GM19238 (cell line): ENCODE measurements at regions not wholly inside any gene's neighbourhood (a gene's known extent, or its start where the extent isn't known, plus 50 kb on each side); places are given as distances from the start of the nearest gene placed in this dataset.

Experiments
- DNase-seq: peaks from one replicate; pipeline ENCODE4 v3.0.0; 2011; ENCODE audit warnings: low spot score; ENCODE audit not compliant: insufficient read length

GRCh38 chr16:47971225-47971624 lies 184.6 kb downstream of the ABCC12 start:
- DNase-seq: no peak

GRCh38 chr16:47970291-47970931 lies 185.4 kb downstream of the ABCC12 start:
- DNase-seq: no peak

GRCh38 chr16:47967374-47967773 lies 188.4 kb downstream of the ABCC12 start:
- DNase-seq: no peak

- no peak for DNase-seq
Observed at GRCh38 chr16:47966325-47966724, 189.5 kb downstream of the ABCC12 start.

GRCh38 chr16:47965439-47965838 lies 190.4 kb downstream of the ABCC12 start:
- no peak for DNase-seq

GRCh38 chr16:47958726-47959125 lies 197.1 kb downstream of the ABCC12 start:
- DNase-seq: no peak

- DNase-seq: no peak
Observed at GRCh38 chr16:47956916-47957315, 198.9 kb downstream of the ABCC12 start.

GRCh38 chr16:47949714-47950113 lies 206.1 kb downstream of the ABCC12 start:
- no peak for DNase-seq

GRCh38 chr16:47949276-47949675 lies 206.5 kb downstream of the ABCC12 start:
- DNase-seq: no peak

- no peak for DNase-seq
Observed at GRCh38 chr16:47947723-47948122, 208.1 kb downstream of the ABCC12 start.

- no peak for DNase-seq
Observed at GRCh38 chr16:47946092-47946491, 209.7 kb downstream of the ABCC12 start.

GRCh38 chr16:47944589-47944988 lies 211.2 kb downstream of the ABCC12 start:
- no peak for DNase-seq

- DNase-seq: no peak
Observed at GRCh38 chr16:47943235-47943634, 212.6 kb downstream of the ABCC12 start.

- no peak for DNase-seq
Observed at GRCh38 chr16:47940466-47940865, 215.3 kb downstream of the ABCC12 start.

- no peak for DNase-seq
Observed at GRCh38 chr16:47939680-47940079, 216.1 kb downstream of the ABCC12 start.

GRCh38 chr16:47938272-47938671 lies 217.5 kb downstream of the ABCC12 start:
- DNase-seq: no peak

GRCh38 chr16:47928008-47928407 lies 227.8 kb downstream of the ABCC12 start:
- DNase-seq: no peak

- DNase-seq: no peak
Observed at GRCh38 chr16:47927330-47927729, 228.5 kb downstream of the ABCC12 start.

GRCh38 chr16:47925811-47926460 lies 229.9 kb downstream of the ABCC12 start:
- no peak for DNase-seq

GRCh38 chr16:47924950-47925349 lies 230.8 kb downstream of the ABCC12 start:
- DNase-seq: no peak

GRCh38 chr16:47921535-47921934 lies 234.3 kb downstream of the ABCC12 start:
- DNase-seq: no peak

GRCh38 chr16:47920709-47921108 lies 235.1 kb downstream of the ABCC12 start:
- DNase-seq: no peak

GRCh38 chr16:47917118-47917517 lies 238.7 kb downstream of the ABCC12 start:
- DNase-seq: no peak
